ENCODE measurements at regions not wholly inside any gene's neighbourhood (a gene's known extent, or its start where the extent isn't known, plus 50 kb on each side); places are given as distances from the start of the nearest gene placed in this dataset.

- no peak for TF ChIP-seq CTCF (conservative IDR thresholded peaks at IDR 0.05; ENCODE audit: low read depth, low read length)
- TF ChIP-seq EZH2phosphoT487 (IDR thresholded peaks at IDR 0.05; ENCODE audit: borderline replicate concordance, low read length), result no peak
- no peak for TF ChIP-seq EZH2 (IDR thresholded peaks at IDR 0.05; ENCODE audit: low read length, unreplicated experiment)
These were observed 518.0 kb upstream of the SGCG start for GRCh38 chr13:22662771-22663170.
